ACHN (cell line): ENCODE measurements at regions not wholly inside any gene's neighbourhood (a gene's known extent, or its start where the extent isn't known, plus 50 kb on each side); places are given as distances from the start of the nearest gene placed in this dataset.

Source experiments
- DNase-seq: peaks from one replicate; pipeline ENCODE4 v3.0.0-alpha.2; 2015
- in situ Hi-C: cut with HindIII; loops from 2 replicates; pipeline ENCODE4 v1.10.0; 2017; ENCODE audit warnings: low sequenced_read_pairs, low pct_ligation_motif_present, low pct_unique_long_range_greater_than_20kb

DNA sequence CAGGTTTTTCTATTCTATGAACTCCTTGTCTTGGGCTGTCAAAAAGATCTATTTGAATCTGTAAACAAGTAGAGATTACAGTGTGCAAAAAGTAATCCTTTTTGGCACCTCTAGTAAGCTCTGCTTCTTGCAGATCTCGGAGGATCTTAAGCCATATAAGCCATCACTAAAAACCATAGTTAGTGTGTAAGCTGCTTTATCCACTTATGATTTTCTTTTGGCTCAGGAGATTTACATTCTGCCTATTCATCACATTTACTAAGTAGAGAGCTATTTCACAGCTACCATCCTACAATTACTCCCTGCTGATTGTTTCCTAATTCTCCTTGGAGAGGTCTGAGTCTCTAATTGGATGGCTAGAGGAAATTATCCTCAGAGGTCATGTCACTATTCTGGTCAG is 385.7 kb downstream of the AASDHPPT start:
- no peak for DNase-seq
- in situ Hi-C loops = no loop called here

- no peak for DNase-seq
- in situ Hi-C loops = no loop called here
These were observed 386.3 kb downstream of the AASDHPPT start for GRCh38 chr11:106463796-106464201.

GRCh38 chr11:106464728-106465127 is 387.3 kb downstream of the AASDHPPT start:
- in situ Hi-C loops = no loop called here

GRCh38 chr11:106466521-106467080 is 389.1 kb downstream of the AASDHPPT start:
- in situ Hi-C loops = no loop called here
- no peak for DNase-seq

More at GRCh38 chr11:106464728-106465127, 387.3 kb downstream of the AASDHPPT start:
- DNase-seq = no peak

- in situ Hi-C loops = no loop called here
- no peak for DNase-seq
These were observed 390.0 kb downstream of the AASDHPPT start for GRCh38 chr11:106467501-106467900.

- DNase-seq = no peak
- in situ Hi-C loops = no loop called here
These were observed 390.6 kb downstream of the AASDHPPT start for GRCh38 chr11:106468086-106468485.

GRCh38 chr11:106468531-106468930 is 391.1 kb downstream of the AASDHPPT start:
- in situ Hi-C loops = no loop called here

GRCh38 chr11:106470230-106470629 is 392.8 kb downstream of the AASDHPPT start:
- no peak for DNase-seq
- in situ Hi-C loops = no loop called here

More at GRCh38 chr11:106468531-106468930, 391.1 kb downstream of the AASDHPPT start:
- DNase-seq = no peak

- DNase-seq = no peak
- in situ Hi-C loops = no loop called here
These were observed 393.8 kb downstream of the AASDHPPT start for GRCh38 chr11:106471276-106471675.

GRCh38 chr11:106473089-106473722 is 395.7 kb downstream of the AASDHPPT start:
- DNase-seq = no peak
- in situ Hi-C loops = no loop called here

GRCh38 chr11:106474274-106474673 is 396.8 kb downstream of the AASDHPPT start:
- in situ Hi-C loops = no loop called here
- DNase-seq = no peak

- in situ Hi-C loops = no loop called here
- DNase-seq = no peak
These were observed 397.7 kb downstream of the AASDHPPT start for GRCh38 chr11:106475181-106475580.

- DNase-seq = no peak
- in situ Hi-C loops = no loop called here
These were observed 400.3 kb downstream of the AASDHPPT start for GRCh38 chr11:106477776-106478175.

GRCh38 chr11:106479646-106480045 is 402.2 kb downstream of the AASDHPPT start:
- in situ Hi-C loops = no loop called here
- DNase-seq = no peak

DNA sequence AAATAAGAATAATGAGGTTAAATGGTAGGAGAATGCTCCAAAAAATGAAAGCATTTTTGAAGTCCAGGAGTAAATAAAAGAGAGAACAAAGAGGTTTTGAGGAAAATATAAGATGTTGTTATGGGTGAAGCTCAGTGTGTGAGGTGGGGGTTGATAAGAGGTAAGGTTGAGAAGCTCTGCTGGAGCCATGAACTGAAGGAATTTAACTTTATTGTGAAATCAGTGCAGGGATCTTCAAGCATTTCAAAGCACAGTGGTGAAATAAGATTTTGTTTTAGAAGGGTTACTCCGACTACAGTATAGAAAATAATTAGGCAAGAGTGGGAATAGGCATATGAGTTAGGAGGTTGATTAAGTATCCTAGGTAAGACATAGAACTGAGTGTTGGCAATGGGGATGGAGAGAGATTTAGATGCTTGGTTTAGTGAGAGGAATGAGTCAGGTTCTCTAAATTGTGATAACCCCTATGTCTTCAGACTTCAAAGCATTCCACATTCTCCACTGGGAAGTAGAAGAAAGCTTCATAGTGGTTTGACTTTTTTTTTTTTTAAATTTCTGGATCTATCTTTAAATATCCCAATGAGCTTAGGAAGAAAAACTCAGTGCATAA is 403.2 kb downstream of the AASDHPPT start:
- in situ Hi-C loops = no loop called here
- no peak for DNase-seq

DNA sequence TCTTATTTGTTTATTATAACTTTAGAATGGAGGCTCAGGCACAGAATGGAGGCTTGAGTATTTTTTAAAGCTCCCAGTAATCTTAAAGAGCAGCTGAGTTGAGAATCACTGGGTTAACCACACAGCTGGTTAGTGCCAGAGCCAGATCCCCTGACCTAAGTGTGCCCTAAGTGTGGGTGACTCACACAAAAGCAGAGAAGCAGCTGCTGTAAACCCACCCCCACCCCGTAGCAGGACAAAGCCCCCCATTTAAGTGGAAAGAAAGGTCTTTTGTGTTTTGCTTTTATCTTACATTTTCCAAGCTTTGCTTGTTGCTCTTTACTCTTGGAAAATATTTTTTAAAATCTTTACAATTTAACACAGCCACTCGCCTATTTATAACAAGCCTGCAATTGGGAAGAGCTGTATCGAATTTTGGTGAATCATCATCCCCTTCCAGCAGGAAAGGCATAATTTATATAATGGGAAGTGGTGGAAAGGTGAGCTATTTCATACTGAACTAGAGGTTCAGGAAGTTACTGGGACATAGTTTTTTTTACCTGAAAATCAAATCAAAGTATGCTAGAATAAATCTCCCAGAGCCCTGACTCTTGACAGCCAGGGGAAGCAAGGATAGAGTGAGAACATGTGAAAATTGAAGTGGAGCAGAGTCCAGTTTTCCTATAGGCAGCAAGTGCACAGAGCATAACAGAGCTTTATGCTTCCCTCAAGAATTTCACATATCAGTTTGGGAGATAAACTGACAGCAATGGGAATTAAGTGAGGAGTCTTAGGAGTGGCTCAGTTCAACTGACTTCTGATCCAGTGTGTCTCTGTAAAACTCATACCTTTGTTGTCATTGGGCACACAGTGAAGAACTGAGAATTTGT is 405.7 kb downstream of the AASDHPPT start:
- in situ Hi-C loops = no loop called here
- DNase-seq = peak; percentile 61

DNA sequence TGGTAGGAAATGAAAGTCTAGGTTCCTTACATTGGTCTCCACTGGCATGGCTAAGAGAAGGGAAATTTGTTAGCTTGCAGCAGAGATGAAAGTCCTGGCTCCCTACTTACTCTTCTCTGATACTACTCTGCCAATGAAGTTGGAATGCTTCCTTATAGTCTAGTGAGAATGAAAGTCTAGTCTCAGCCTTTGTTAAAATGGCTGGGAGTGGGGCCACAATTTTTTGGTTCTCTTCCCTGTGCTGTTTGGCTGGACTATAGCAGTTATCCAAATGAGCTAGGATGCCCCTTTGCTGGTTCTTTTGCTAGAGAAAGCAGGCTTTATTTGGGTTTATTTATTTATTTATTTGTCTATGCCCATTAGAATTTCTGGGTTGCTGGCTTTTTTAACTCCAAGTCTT is 414.3 kb downstream of the AASDHPPT start:
- in situ Hi-C loops = no loop called here

DNA sequence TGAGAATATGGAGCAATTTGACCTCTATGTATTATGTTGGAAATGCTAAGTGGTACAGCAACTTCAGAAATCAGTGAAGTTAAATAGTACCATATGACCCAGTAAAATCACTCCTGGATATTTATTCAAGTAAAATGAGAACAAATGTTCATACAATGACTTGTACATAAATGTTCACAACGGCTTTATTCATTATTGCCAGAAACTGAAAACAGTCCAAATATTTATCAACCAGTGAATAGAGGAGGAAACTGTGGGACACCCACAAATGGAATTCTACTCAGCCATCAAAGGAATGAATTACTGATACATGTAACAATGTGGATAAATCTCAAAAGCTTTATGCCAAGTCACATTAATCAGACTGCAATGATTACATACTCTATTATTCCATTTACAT is 416.3 kb downstream of the AASDHPPT start:
- in situ Hi-C loops = no loop called here
- no peak for DNase-seq

More for the DNA sequence above, 414.3 kb downstream of the AASDHPPT start:
- DNase-seq = no peak

DNA sequence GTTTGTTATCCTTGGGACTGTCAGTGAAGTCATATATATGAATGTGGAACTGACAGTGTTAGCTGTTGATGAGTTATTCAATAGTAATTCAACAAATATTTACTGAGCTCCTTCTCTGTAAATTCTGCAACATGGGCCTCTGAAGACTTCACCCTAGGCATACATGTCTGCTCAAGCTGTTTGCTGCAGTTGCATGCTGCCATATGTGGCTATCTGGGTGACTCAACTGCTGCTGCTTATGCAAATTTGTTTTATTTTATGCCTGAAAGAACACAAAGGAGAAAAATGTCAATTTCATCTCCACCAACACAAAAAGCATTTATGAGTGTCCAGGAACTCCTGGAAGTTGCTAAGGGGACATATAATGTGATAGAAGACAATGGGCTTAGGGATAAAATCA is 417.6 kb downstream of the AASDHPPT start:
- no peak for DNase-seq
- in situ Hi-C loops = no loop called here
